Keratinocyte (primary cell): ENCODE measurements at regions not wholly inside any gene's neighbourhood (a gene's known extent, or its start where the extent isn't known, plus 50 kb on each side); places are given as distances from the start of the nearest gene placed in this dataset.

Experiments used
- EZH2 ChIP-seq: IDR thresholded peaks from one replicate; pipeline ENCODE4 v1.6.1; 2012; ENCODE audit warnings: inconsistent platforms, mild to moderate bottlenecking, low read length, moderate library complexity
- TF ChIP-seq, protein P1 (sequence below), 3 experiments: IDR thresholded peaks in 1 of 3; conservative IDR thresholded peaks in 1 of 3; optimal IDR thresholded peaks in 1 of 3; 2 replicates in 2 of 3; 3 replicates in 1 of 3; pipeline versions ENCODE3 to v1.5.1; 2011; ENCODE audit warnings: low read length in 3 of 3, mild to moderate bottlenecking in 3 of 3, moderate library complexity in 2 of 3, control low read depth in 1 of 3, inconsistent platforms in 1 of 3; ENCODE audit not compliant: insufficient read depth in 2 of 3; ENCODE audit errors: extremely low read depth in 1 of 3

DNA sequence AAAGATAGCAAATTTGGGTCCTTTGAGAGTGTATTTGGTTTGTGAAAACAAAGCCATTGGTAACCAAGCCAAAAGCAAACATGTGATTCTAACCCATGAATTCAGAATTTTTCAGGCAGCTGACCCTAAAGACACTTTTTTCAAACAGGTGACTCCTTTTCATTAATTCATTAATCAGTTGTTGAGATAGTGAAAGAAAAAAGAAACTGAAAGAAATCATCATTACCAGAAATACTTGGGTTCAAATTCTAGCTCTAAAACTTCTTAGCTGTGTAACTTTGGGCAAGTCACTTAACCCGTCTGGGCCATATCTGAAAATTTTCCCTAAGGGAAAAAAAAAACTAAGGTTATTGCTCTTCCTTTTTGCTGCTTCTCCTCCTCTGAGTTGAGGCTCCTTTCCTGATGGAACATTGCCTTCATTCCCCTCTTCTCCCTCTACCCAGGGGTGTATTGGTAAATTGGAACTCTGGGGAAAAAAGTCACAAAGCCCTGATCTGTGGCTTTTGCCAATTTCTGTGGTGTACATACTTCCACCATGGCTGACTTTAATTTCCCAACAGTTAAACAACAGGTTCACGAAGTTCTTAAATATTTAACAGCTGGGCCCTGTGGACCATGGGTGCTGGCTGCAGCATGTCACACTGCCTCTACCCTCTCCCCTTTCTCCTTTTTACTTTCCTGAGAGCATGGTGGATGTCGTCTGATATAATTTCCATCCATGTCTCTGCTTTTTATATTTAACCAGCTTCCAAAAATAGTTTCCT, 120.3 kb downstream of the ASB7 start:
- TF ChIP-seq, protein P1, sequence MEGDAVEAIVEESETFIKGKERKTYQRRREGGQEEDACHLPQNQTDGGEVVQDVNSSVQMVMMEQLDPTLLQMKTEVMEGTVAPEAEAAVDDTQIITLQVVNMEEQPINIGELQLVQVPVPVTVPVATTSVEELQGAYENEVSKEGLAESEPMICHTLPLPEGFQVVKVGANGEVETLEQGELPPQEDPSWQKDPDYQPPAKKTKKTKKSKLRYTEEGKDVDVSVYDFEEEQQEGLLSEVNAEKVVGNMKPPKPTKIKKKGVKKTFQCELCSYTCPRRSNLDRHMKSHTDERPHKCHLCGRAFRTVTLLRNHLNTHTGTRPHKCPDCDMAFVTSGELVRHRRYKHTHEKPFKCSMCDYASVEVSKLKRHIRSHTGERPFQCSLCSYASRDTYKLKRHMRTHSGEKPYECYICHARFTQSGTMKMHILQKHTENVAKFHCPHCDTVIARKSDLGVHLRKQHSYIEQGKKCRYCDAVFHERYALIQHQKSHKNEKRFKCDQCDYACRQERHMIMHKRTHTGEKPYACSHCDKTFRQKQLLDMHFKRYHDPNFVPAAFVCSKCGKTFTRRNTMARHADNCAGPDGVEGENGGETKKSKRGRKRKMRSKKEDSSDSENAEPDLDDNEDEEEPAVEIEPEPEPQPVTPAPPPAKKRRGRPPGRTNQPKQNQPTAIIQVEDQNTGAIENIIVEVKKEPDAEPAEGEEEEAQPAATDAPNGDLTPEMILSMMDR (optimal IDR thresholded peaks at IDR 0.05 in 1 of 3, IDR thresholded peaks at IDR 0.05 in 1 of 3, conservative IDR thresholded peaks at IDR 0.05 in 1 of 3; ENCODE audit: extremely low read depth in 1 of 3, insufficient read depth in 2 of 3, low read length in 3 of 3) = no peak
- no peak for TF ChIP-seq EZH2
